Large intestine (tissue), 3 donors: ENCODE measurements at regions not wholly inside any gene's neighbourhood (a gene's known extent, or its start where the extent isn't known, plus 50 kb on each side); places are given as distances from the start of the nearest gene placed in this dataset.
A peak's percentile ranks its signal among the peaks of the same experiment; 100 is the strongest.

Source experiments
- DNase-seq, 2 donors: peaks; one replicate each; pipeline versions ENCODE4 v3.0.0 to v3.0.0-alpha.2; 2013
- H3K27ac ChIP-seq: one replicate; pipeline ENCODE4 v1.5.1; 2013; ENCODE audit warnings: low read length
- H3K27me3 ChIP-seq: 2 replicates; pipeline ENCODE4 v1.6.1; 2013; ENCODE audit warnings: low read length; ENCODE audit not compliant: control insufficient read depth, insufficient read depth
- H3K36me3 ChIP-seq: 2 replicates; pipeline ENCODE4 v1.6.1; 2013; ENCODE audit warnings: low read length; ENCODE audit not compliant: control insufficient read depth, insufficient read depth
- H3K4me1 ChIP-seq: one replicate; pipeline ENCODE4 v1.6.1; 2013; ENCODE audit warnings: low read length; ENCODE audit not compliant: control insufficient read depth, insufficient read depth
- H3K4me3 ChIP-seq: one replicate; pipeline ENCODE4 v1.5.1; 2013; ENCODE audit warnings: low read length
- H3K9me3 ChIP-seq: one replicate; pipeline ENCODE4 v1.6.1; 2013; ENCODE audit warnings: mild to moderate bottlenecking, low read depth, low read length, moderate library complexity; ENCODE audit not compliant: control insufficient read depth
- WGBS: methylation state at CpG from one replicate; pipeline ENCODE4 v1.1.5; 2013; ENCODE audit warnings: low lambda C conversion rate; ENCODE audit not compliant: insufficient coverage; 5-methylcytosine and 5-hydroxymethylcytosine counted together

DNA sequence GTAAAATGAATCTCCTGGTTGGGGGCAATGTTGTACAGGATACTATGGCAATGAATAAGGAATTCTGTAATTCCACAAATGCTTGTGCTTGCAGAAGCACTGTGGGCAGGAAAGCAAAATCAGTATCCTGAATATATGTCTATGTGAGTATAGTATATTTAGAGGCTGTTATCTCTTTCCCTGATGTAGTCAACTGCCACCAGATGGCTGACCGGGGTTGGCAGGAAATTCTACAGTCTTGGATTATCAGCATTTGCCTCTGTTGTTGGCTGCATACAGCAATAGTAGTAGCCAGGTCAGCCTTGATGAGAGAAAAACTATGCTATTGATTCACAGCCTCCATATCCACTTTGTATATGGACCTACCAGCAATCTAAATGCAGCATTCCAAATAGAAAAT is 425.1 kb upstream of the JAG1 start:
- peak; percentile 8 to 23 for DNase-seq
- Histone ChIP-seq H3K4me1 (no peaks in the 10 kb centered on the region), H3K27me3 (no peaks in the 10 kb centered on the region), H3K36me3 (no peaks in the 10 kb centered on the region), H3K4me3 (no peak overlapping the region), H3K9me3 (no peaks in the 10 kb centered on the region), H3K27ac (no peak overlapping the region)
- no CpG with 5 or more reads among the region's 1 CpG for WGBS

DNA sequence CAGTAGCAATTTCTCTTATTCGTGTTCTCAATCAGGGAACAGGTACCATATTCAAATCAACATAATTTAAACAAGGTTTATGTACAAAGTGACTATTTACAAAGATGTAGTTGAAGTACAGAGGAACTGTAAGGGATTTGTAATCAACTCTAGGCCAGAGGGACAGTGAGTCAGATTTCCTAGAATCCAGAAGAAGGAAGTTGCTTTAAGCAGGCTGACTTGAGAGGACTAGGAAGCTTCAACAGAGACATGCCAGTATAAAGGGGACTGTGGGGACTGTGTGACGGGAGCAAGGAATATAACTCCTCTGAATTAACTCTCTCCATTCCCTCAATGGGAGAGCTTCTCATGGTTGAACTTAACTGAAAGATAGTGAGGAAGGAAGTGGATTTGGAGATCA is 427.4 kb upstream of the JAG1 start:
- Histone ChIP-seq H3K27me3 (no peaks in the 10 kb centered on the region), H3K36me3 (no peaks in the 10 kb centered on the region), H3K4me1 (no peaks in the 10 kb centered on the region), H3K9me3 (no peaks in the 10 kb centered on the region), H3K27ac (no peak overlapping the region), H3K4me3 (no peak overlapping the region)
- DNase-seq, result no peak
- no CpG with 5 or more reads among the region's 2 CpGs for WGBS

DNA sequence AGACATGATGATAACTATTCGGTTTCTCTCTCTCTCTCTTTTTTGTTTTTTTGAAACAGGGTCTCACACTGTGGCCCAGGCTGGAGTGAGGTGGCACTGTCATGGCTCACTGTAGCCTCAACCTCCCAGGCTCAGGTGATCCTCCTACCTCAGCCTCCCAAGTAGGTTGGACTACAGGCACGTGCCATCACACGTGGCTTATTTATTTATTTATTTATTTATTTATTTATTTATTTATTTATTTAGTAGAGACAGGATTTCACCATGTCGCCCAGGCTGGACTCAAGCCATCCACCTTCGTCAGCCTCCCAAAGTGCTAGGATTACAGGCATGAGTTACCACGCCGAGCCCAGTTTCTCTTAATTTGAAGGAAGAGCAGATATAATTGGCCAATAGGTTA is 427.9 kb upstream of the JAG1 start:
- no peaks in the 10 kb centered on the region for H3K9me3 ChIP-seq
- H3K27ac ChIP-seq, result no peak overlapping the region
- 100% methylated on average over 2 of the region's 7 CpGs for WGBS
- no peaks in the 10 kb centered on the region for H3K36me3 ChIP-seq
- H3K4me1 ChIP-seq, result no peaks in the 10 kb centered on the region
- no peak overlapping the region for H3K4me3 ChIP-seq
- DNase-seq, result no peak
- H3K27me3 ChIP-seq, result no peaks in the 10 kb centered on the region

DNA sequence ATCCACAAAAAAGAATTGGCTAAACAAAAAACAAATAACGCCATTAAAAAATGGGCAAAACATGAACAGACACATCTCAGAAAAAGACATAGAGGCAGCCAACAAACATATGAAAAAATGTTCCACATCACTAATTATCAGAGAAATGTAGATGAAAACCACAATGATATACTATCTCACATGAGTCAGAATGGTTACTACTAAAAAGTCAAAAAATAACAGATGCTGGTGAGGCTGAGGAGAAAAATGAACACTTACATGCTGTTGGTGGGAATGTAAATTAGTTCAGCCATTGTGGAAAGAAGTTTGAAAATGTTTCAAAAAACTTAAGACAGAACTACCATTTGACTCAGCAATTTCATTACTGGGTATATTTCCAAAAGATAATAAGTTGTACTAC is 430.1 kb upstream of the JAG1 start:
- no peaks in the 10 kb centered on the region for H3K36me3 ChIP-seq
- H3K4me1 ChIP-seq, result no peaks in the 10 kb centered on the region
- H3K9me3 ChIP-seq, result no peaks in the 10 kb centered on the region
- H3K27me3 ChIP-seq, result no peaks in the 10 kb centered on the region
- H3K27ac ChIP-seq, result no peak overlapping the region
- H3K4me3 ChIP-seq, result no peak overlapping the region
- no peak for DNase-seq
- WGBS, result no CpG with 5 or more reads among the region's 1 CpG

DNA sequence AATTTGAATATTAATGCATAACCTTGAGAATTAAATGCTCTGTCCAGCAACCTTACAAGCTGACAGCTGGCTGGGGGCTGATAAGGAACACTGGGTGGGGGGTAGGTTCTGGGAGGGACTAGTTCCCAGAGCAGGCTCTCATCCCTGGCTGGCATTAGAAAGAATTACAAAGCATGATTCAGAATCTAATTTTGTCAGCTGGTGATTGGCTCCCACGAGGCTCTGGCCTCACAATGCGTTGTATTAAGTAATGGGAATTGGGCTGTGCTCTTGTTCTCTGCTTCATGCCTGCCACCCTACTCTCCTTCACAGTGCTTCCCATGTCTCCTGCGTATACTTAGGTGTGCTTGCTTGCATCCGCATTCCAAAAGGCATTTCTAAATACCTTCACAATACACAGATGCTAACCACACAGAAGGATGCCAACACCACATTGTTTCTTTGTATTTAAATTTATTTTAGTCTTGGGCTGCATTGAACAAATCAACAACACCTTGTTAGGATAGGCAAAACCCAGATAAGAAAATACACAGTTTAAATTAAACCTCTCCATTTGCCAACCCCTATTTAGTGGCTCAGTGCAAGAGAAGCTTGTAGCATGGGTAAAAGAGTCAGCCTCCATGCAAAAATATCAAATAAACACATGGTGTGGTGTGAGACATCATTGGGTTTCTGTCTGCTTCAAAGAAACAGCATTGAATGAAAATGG is 434.5 kb upstream of the JAG1 start:
- no peak for DNase-seq
- no peaks in the 10 kb centered on the region for H3K36me3 ChIP-seq
- 25% methylated on average over 2 of the region's 4 CpGs for WGBS
- no peaks in the 10 kb centered on the region for H3K9me3 ChIP-seq
- no peaks in the 10 kb centered on the region for H3K27me3 ChIP-seq
- no peak overlapping the region for H3K27ac ChIP-seq
- no peak overlapping the region for H3K4me3 ChIP-seq
- no peaks in the 10 kb centered on the region for H3K4me1 ChIP-seq

DNA sequence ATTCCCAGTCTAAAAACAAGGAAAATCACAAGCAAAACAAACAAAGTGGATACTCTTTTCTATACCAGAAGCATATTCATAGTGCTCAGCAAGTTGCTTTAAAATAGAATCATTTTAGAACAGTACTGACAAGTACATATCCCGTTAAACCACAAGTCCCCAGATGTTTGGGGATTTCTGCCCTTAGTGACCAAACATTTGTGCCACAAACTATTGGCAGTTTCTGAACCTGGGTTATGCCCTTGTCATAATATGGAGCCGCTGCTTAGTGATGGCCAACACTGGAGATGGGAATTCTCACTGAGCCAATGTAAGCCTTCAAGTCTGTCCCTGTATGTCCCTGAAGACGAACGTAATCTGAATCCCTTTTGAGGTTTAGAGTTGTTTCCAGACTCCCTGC is 436.7 kb upstream of the JAG1 start:
- no peaks in the 10 kb centered on the region for H3K4me1 ChIP-seq
- no peaks in the 10 kb centered on the region for H3K9me3 ChIP-seq
- no peak for DNase-seq
- no peaks in the 10 kb centered on the region for H3K27me3 ChIP-seq
- no peak overlapping the region for H3K27ac ChIP-seq
- no peaks in the 10 kb centered on the region for H3K36me3 ChIP-seq
- H3K4me3 ChIP-seq, result no peak overlapping the region
- WGBS, result no CpG with 5 or more reads among the region's 4 CpGs

DNA sequence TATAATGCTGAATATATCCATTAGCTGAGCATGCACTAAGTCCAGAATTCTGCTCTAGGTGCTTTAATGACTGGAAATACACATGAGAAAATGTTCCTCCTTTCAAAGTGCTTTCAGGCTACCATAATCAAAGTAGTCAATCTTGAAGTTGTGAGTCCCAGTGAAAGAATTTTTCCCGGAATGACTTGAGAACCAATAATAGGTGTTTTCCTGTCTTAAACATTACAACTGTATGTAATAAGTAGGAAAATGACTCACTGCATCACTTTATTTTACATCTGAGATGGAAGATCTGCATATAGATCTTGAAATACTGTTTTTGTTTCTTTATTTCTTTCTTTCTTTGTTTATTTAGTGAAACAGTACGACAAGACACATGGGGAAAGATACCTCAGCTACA is 437.4 kb upstream of the JAG1 start:
- WGBS, result no CpG with 5 or more reads among the region's 2 CpGs
- H3K27ac ChIP-seq, result no peak overlapping the region
- H3K27me3 ChIP-seq, result no peaks in the 10 kb centered on the region
- no peaks in the 10 kb centered on the region for H3K36me3 ChIP-seq
- H3K9me3 ChIP-seq, result no peaks in the 10 kb centered on the region
- DNase-seq, result no peak
- H3K4me3 ChIP-seq, result no peak overlapping the region
- H3K4me1 ChIP-seq, result no peaks in the 10 kb centered on the region

DNA sequence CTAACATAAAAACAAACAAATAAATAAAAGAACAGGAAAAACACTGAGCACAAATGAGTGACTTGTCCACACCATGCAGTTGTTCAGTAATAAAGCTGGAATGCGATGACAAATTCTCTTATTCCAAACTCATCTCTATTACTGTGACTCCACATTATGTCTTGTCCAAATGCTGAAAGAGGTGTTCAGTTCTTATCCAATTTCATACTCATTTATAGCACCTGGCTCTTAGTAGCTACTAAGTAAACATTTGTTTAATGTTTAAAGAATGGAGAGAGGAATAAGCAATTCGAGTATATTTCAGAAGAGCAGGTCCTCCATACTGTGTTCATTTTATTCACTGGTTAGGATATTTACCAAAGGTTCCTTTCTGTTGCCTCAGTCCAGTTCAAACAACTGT is 439.0 kb upstream of the JAG1 start:
- no peak overlapping the region for H3K4me3 ChIP-seq
- DNase-seq, result no peak
- no CpG with 5 or more reads among the region's 2 CpGs for WGBS

DNA sequence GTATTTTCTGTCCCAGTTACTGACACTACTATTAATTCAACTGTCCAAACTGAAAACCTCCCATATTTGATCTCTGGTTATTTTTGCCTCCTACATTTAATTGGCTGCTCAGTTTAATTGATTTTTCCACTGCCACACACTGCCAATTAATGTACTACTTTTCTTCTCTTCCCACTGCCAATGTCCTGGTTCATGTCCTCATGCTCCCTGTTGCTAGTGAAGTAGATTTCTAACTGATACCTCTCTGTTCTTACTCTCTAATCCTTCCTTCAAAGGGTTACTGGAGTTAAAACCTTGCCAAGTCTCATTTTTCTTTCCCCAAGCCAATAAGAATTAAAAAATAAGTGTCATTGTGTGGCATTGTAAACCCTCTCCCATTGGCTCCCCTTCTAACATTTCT is 440.6 kb upstream of the JAG1 start:
- DNase-seq, result no peak
- Histone ChIP-seq H3K27ac (no peak overlapping the region), H3K36me3 (no peaks in the 10 kb centered on the region), H3K27me3 (no peaks in the 10 kb centered on the region), H3K4me3 (no peak overlapping the region), H3K9me3 (no peaks in the 10 kb centered on the region), H3K4me1 (no peaks in the 10 kb centered on the region)

More for the DNA sequence above, 439.0 kb upstream of the JAG1 start:
- Histone ChIP-seq H3K4me1 (no peaks in the 10 kb centered on the region), H3K27me3 (no peaks in the 10 kb centered on the region), H3K27ac (no peak overlapping the region), H3K9me3 (no peaks in the 10 kb centered on the region), H3K36me3 (no peaks in the 10 kb centered on the region)

DNA sequence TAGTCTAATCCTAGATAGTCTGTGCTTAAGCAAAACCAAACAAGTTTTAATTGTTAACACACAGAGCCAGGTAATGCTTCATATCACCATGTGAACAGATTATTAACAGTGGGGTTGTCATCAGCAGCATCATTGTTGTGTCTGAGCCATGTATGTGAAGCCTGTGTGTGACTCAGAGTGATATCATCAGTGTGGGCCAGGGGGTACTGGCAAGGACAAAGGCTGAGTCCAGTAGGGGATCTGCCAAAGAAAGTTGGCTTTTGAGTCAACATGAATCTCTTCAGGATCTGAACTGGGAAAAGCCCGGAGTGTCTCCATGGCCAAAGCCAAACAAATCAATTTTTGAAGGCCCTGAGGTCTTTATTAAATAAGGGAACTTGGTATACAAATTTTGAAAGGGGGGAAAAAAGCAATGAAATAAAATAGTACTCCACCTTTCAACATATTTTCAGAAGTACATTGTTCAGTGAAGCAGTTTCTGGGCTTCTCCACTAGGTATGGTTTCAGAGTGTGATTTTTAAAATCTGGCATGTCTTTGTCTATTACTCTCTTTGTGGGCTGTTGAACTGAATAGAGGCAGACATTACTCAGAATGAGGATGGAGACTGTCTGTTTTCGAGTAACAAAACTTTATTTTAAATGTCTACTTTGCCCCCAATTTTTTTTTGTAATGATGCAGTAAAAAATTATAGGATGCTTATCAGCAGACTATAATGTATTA is 444.2 kb upstream of the JAG1 start:
- no peak for DNase-seq
- Histone ChIP-seq H3K9me3 (no peaks in the 10 kb centered on the region), H3K4me1 (no peaks in the 10 kb centered on the region), H3K4me3 (no peak overlapping the region), H3K36me3 (no peaks in the 10 kb centered on the region), H3K27me3 (no peaks in the 10 kb centered on the region), H3K27ac (no peak overlapping the region)
- no CpG with 5 or more reads among the region's 2 CpGs for WGBS

DNA sequence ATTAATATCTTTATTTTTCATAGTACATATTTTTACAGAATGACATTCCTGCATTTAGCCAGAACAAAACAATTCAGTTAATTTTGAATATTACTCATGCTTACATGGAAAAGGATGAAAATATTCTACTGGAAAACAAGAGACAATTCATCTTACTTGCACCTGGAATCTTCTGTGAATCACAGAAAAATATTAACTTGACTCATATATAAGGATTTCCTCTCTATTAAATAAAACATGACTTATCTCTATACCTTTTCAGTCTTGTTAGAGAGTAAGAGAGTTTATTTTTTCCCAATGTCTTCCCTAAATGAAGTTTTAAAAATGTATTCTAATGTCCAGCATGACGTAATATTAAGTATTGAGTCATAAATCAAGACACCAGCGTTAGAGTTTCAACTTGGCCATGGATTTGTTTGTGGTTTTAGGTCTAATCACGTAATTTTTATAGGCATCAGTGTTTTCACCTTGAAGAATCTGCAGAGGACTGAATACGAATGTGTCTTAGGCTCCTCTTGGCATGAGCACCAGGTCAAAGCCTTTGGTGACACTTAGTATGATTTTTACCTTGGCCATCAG is 445.1 kb upstream of the JAG1 start:
- Histone ChIP-seq H3K9me3 (no peaks in the 10 kb centered on the region), H3K27me3 (no peaks in the 10 kb centered on the region), H3K36me3 (no peaks in the 10 kb centered on the region), H3K4me3 (no peak overlapping the region), H3K27ac (no peak overlapping the region), H3K4me1 (no peaks in the 10 kb centered on the region)
- no peak for DNase-seq
- WGBS, result 100% methylated on average over 1 of the region's 4 CpGs
